Endodermal cell (in vitro differentiated cells): ENCODE measurements at regions not wholly inside any gene's neighbourhood (a gene's known extent, or its start where the extent isn't known, plus 50 kb on each side); places are given as distances from the start of the nearest gene placed in this dataset.
"Not testable (repeated sequence)": the region's sequence is repeated elsewhere in the genome, so short reads cannot be mapped to it uniquely, and the experiment has no call there.

ENCODE experiments used
- DNase-seq: peaks from one replicate; pipeline ENCODE4 v3.0.0-alpha.2; 2017
- H3K27ac ChIP-seq: 2 replicates; pipeline ENCODE4 v1.5.1; 2013; ENCODE audit warnings: mild to moderate bottlenecking, low read depth, low read length, moderate library complexity
- H3K27me3 ChIP-seq: 2 replicates; pipeline ENCODE4 v1.6.1; 2013; ENCODE audit warnings: mild to moderate bottlenecking, low read length, moderate library complexity; ENCODE audit not compliant: insufficient read depth, control insufficient read depth, poor library complexity, severe bottlenecking
- H3K36me3 ChIP-seq: 2 replicates; pipeline ENCODE4 v1.7.0; 2013; ENCODE audit warnings: mild to moderate bottlenecking, low read length, moderate library complexity; ENCODE audit not compliant: control insufficient read depth, insufficient read depth
- H3K4me1 ChIP-seq: one replicate; pipeline ENCODE4 v1.7.0; 2013; ENCODE audit warnings: low read length; ENCODE audit not compliant: control insufficient read depth, insufficient read depth
- H3K4me3 ChIP-seq: 2 replicates; pipeline ENCODE4 v1.5.1; 2013; ENCODE audit warnings: mild to moderate bottlenecking, low read length, moderate library complexity
- H3K9ac ChIP-seq: 2 replicates; pipeline ENCODE4 v1.6.1; 2013; ENCODE audit warnings: mild to moderate bottlenecking, low read length, moderate library complexity; ENCODE audit not compliant: poor library complexity, severe bottlenecking; ENCODE audit errors: extremely low read depth
- H3K9me3 ChIP-seq: 2 replicates; pipeline ENCODE4 v1.6.1; 2013; ENCODE audit warnings: mild to moderate bottlenecking, low read length, moderate library complexity; ENCODE audit not compliant: control insufficient read depth
- H3K27ac Mint-ChIP-seq: 2 replicates; pipeline ENCODE4 v1.8.0; 2020; ENCODE audit warnings: mixed read lengths
- H3K27me3 Mint-ChIP-seq: 2 replicates; pipeline ENCODE4 v1.8.0; 2021; ENCODE audit warnings: mild to moderate bottlenecking, mixed read lengths; ENCODE audit not compliant: insufficient read depth
- H3K36me3 Mint-ChIP-seq: 2 replicates; pipeline ENCODE4 v1.8.0; 2020; ENCODE audit warnings: low read depth, mixed read lengths
- H3K4me1 Mint-ChIP-seq: 2 replicates; pipeline ENCODE4 v1.8.0; 2020; ENCODE audit warnings: mixed read lengths
- H3K4me3 Mint-ChIP-seq: 2 replicates; pipeline ENCODE4 v1.8.0; 2020; ENCODE audit warnings: mild to moderate bottlenecking, moderate library complexity, mixed read lengths
- H3K9me3 Mint-ChIP-seq: 2 replicates; pipeline ENCODE4 v1.8.0; 2020; ENCODE audit warnings: mild to moderate bottlenecking, mixed read lengths
- WGBS, 2 experiments: methylation state at CpG; one replicate each; pipeline versions ENCODE4 v1.1.5 to v1.1.7; 2013; ENCODE audit warnings: missing lambda C conversion rate in 2 of 2, mixed read lengths in 1 of 2; ENCODE audit not compliant: insufficient coverage in 1 of 2, insufficient read length in 1 of 2; 5-methylcytosine and 5-hydroxymethylcytosine counted together

DNA sequence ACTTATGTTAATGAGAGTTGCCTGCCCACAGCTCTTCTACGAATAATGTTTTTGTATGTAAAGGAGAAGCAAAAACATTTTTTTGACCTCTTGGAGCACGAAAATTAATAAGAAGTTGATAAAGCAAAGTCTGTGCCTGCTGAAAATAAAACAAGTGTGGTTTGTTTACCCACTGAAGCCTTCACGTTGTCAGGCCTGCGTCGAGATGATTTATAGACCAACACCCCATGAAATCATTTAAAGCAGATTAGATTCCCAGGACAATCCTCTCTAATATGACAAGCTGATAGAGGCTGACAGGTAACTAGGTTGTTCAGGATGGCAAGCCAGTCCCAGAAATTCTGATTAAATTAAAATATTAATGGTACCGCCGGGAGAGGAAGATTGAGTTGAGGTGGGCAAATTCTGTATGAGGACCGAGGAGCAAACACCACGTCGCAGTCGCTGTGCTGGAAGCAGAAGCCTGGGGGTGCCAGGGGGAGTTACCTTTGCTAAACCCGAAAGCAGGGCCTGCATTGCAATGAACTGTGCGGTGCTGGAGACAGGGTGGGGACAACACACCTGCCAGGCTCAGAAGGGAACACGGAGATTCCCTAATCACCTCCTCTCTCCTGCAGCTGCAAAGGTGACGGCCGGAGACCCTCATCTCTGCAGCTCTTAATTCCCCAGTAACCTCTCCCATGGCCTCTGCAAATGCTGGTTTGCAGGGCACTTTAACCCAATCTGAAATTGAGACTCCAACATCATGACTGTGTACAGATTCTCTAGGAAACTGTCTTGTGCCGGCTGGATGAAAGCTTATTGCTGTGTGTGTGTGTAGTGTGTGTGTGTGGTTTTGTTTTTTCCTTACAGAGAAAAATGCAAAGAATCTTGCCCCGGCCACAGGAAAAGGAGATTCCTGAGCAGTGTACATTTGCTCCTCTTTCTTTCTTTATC lies 2805.9 kb downstream of the RPIA start:
- H3K4me1 ChIP-seq, H3K27ac ChIP-seq, H3K9ac ChIP-seq, H3K36me3 ChIP-seq, H3K27me3 ChIP-seq, H3K4me3 Mint-ChIP-seq, H3K4me3 ChIP-seq, H3K36me3 Mint-ChIP-seq, H3K9me3 ChIP-seq, H3K4me1 Mint-ChIP-seq, H3K27me3 Mint-ChIP-seq, DNase-seq, H3K27ac Mint-ChIP-seq: not testable (repeated sequence)
- H3K9me3 Mint-ChIP-seq, result peaks cover 36% of the 10 kb centered on the region
- 86 to 100% methylated on average over 3 to 5 of the region's 18 CpGs for WGBS, 2 experiments

DNA sequence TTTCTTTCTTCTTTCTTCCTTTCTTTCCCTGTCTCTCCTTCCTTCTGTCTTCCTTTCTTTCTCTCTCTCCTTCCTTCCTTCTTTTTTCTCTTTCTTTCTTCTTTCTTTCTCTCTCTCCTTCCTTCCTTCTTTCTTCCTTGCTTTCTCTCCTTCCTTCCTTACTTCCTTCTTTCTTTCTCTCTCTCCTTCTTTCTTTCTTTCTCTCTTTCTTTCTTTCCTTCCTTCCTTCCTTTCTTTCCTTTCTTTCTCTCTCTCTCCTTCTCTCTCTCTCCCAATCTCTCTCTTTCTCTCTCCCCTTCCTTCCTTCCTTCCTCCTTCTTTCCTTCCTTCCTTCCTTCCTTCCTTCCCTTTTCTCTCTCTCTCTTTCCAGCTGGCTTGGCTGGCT lies 2806.6 kb downstream of the RPIA start:
- not testable (repeated sequence) for H3K4me3 Mint-ChIP-seq, DNase-seq, H3K4me3 ChIP-seq, H3K4me1 ChIP-seq, H3K27ac Mint-ChIP-seq, H3K36me3 Mint-ChIP-seq, H3K4me1 Mint-ChIP-seq, H3K27ac ChIP-seq, H3K27me3 ChIP-seq, H3K36me3 ChIP-seq, H3K9ac ChIP-seq, H3K27me3 Mint-ChIP-seq, H3K9me3 ChIP-seq
- peaks cover 39% of the 10 kb centered on the region for H3K9me3 Mint-ChIP-seq

DNA sequence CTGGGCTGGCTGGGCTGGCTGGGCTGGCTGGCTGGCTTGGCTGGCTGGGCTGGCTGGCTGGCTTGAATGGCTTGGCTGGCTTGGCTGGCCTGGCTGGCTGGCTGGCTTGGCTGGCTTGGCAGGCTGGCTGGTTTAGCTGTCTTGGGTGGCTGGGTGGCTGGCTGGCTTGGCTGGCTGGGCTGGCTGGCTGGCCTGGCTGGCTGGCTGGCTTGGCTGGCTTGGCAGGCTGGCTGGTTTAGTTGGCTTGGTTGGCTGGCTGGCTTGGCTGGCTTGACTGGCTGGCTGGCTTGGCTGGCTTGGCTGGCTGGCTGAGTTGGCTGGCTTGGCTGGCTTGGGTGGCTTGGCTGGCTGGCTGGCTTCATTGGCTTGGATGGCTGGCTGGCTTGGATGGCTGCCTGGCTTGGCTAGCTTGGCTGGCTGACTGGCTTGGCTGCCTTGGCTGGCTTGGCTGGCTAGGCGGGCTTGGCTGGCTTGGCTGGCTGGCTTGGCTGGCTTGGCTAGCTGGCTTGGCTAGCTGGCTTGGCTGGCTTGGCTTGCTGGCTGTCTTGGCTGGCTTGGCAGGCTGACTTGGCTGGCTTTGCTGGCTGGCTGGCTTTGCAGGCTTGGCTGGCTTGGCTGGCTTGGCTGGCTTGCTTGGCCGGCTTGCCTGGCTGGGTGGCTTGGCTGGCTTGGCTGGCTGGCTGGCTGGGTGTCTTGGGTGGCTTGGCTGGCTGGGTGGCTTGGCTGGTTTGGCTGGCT lies 2807.2 kb downstream of the RPIA start:
- H3K9me3 Mint-ChIP-seq, result peaks cover 39% of the 10 kb centered on the region
- H3K36me3 ChIP-seq, result not testable (repeated sequence)

DNA sequence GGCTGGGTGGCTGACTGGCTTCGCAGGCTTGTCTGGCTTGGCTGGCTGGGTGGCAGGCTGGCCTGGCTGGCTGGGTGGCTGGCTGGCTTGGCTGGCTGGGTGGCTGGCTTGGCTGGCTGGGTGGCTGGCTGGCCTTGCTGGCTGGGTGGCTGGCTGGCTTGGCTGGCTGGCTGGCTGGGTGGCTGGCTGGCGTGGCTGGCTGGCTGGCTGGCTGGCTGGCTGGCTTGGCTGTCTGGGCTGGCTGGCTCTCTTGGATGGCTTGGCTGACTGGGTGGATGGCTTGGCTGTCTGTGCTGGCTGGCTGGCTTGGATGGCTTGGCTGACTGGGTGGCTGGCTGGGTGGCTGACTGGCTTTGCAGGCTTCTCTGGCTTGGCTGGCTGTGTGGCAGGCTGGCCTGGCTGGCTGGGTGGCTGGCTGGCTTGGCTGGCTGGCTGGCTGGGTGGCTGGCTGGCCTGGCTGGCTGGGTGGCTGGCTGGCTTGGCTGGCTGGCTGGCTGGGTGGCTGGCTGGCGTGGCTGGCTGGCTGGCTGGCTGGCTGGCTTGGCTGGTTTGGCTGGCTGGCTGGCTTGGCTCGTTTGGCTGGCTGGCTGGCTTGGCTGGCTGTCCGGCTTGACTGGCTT lies 2808.1 kb downstream of the RPIA start:
- not testable (repeated sequence) for H3K27ac Mint-ChIP-seq, H3K4me1 Mint-ChIP-seq, H3K9ac ChIP-seq, H3K4me3 ChIP-seq, H3K36me3 ChIP-seq, H3K27ac ChIP-seq, H3K9me3 ChIP-seq, H3K4me1 ChIP-seq, H3K4me3 Mint-ChIP-seq, H3K27me3 Mint-ChIP-seq, H3K36me3 Mint-ChIP-seq, DNase-seq, H3K27me3 ChIP-seq
- peaks cover 39% of the 10 kb centered on the region for H3K9me3 Mint-ChIP-seq
- WGBS, 2 experiments, result 75 to 79% methylated on average over 5 of the region's 5 CpGs

More for the DNA sequence above, 2807.2 kb downstream of the RPIA start:
- peak; percentile 44 for DNase-seq
- H3K9me3 ChIP-seq, H3K4me3 Mint-ChIP-seq, H3K4me1 ChIP-seq, H3K9ac ChIP-seq, H3K27ac Mint-ChIP-seq, H3K4me1 Mint-ChIP-seq, H3K27me3 Mint-ChIP-seq, H3K27me3 ChIP-seq, H3K36me3 Mint-ChIP-seq, H3K27ac ChIP-seq, H3K4me3 ChIP-seq: not testable (repeated sequence)
- 79 to 83% methylated on average over 1 to 2 of the region's 2 CpGs for WGBS, 2 experiments

- H3K9me3 Mint-ChIP-seq, result peaks cover 36% of the 10 kb centered on the region
- WGBS, 2 experiments, result 80 to 91% methylated on average over 4 to 6 of the region's 6 CpGs
- not testable (repeated sequence) for DNase-seq
These were observed 2808.9 kb downstream of the RPIA start for GRCh38 chr2:91500246-91500977.

GRCh38 chr2:91500978-91501310 lies 2809.5 kb downstream of the RPIA start:
- not testable (repeated sequence) for H3K4me3 ChIP-seq, H3K9me3 ChIP-seq, H3K4me3 Mint-ChIP-seq, H3K36me3 ChIP-seq, H3K36me3 Mint-ChIP-seq, H3K27ac Mint-ChIP-seq, H3K27me3 Mint-ChIP-seq, H3K4me1 ChIP-seq, DNase-seq, H3K9ac ChIP-seq, H3K4me1 Mint-ChIP-seq, H3K27ac ChIP-seq, H3K27me3 ChIP-seq
- WGBS, 2 experiments, result 73% methylated on average over 2 of the region's 5 CpGs; no CpG with 5 or more reads in 1 of the 2 experiments
- H3K9me3 Mint-ChIP-seq, result peaks cover 34% of the 10 kb centered on the region

More at GRCh38 chr2:91500246-91500977, 2808.9 kb downstream of the RPIA start:
- not testable (repeated sequence) for H3K9ac ChIP-seq, H3K27ac Mint-ChIP-seq, H3K9me3 ChIP-seq, H3K27ac ChIP-seq, H3K36me3 ChIP-seq, H3K4me1 ChIP-seq, H3K4me1 Mint-ChIP-seq, H3K27me3 Mint-ChIP-seq, H3K36me3 Mint-ChIP-seq, H3K4me3 Mint-ChIP-seq, H3K27me3 ChIP-seq, H3K4me3 ChIP-seq
